ENCODE measurements at regions not wholly inside any gene's neighbourhood (a gene's known extent, or its start where the extent isn't known, plus 50 kb on each side); places are given as distances from the start of the nearest gene placed in this dataset.

GRCh38 chr1:109826446-109826845, 62.7 kb upstream of the EPS8L3 start:
- no peak for DNase-seq

- DNase-seq: no peak
Observed at GRCh38 chr1:109824349-109825115, 60.8 kb upstream of the EPS8L3 start.

- DNase-seq: no peak
Observed at GRCh38 chr1:109823543-109824348, 60.0 kb upstream of the EPS8L3 start.

- no peak for DNase-seq
Observed at GRCh38 chr1:109822749-109823542, 59.2 kb upstream of the EPS8L3 start.

- DNase-seq: peak; percentile 39
Observed at GRCh38 chr1:109821831-109822745, 58.4 kb upstream of the EPS8L3 start.

- peak; percentile 66 for DNase-seq
Observed at GRCh38 chr1:109821221-109821669, 57.5 kb upstream of the EPS8L3 start.

GRCh38 chr1:109819906-109820305, 56.2 kb upstream of the EPS8L3 start:
- no peak for DNase-seq

GRCh38 chr1:109818988-109819764, 55.5 kb upstream of the EPS8L3 start:
- no peak for DNase-seq

GRCh38 chr1:109818271-109818987, 54.7 kb upstream of the EPS8L3 start:
- no peak for DNase-seq

- no peak for DNase-seq
Observed at GRCh38 chr1:109817881-109818270, 54.2 kb upstream of the EPS8L3 start.

GRCh38 chr1:109816975-109817535, 53.3 kb upstream of the EPS8L3 start:
- DNase-seq: no peak

GRCh38 chr1:109816175-109816811, 52.6 kb upstream of the EPS8L3 start:
- peak; percentile 88 for DNase-seq

GRCh38 chr1:109815809-109816174, 52.1 kb upstream of the EPS8L3 start:
- DNase-seq: no peak

- DNase-seq: no peak
Observed at GRCh38 chr1:109814993-109815786, 51.5 kb upstream of the EPS8L3 start.

- no peak for DNase-seq
Observed at GRCh38 chr1:109814223-109814622, 50.5 kb upstream of the EPS8L3 start.

All from GF-D8 (cell line).